NOMO-1 treated with dmso at 0.1 percent for 144 hours (cell line): ENCODE measurements at regions not wholly inside any gene's neighbourhood (a gene's known extent, or its start where the extent isn't known, plus 50 kb on each side); places are given as distances from the start of the nearest gene placed in this dataset.
"Not testable (repeated sequence)": the region's sequence is repeated elsewhere in the genome, so short reads cannot be mapped to it uniquely, and the experiment has no call there.

Experiments used
- DNase-seq: peaks from one replicate; lab custom pipeline; 2025; ENCODE audit not compliant: unreplicated experiment; lab: John Stamatoyannopoulos, UW

DNA sequence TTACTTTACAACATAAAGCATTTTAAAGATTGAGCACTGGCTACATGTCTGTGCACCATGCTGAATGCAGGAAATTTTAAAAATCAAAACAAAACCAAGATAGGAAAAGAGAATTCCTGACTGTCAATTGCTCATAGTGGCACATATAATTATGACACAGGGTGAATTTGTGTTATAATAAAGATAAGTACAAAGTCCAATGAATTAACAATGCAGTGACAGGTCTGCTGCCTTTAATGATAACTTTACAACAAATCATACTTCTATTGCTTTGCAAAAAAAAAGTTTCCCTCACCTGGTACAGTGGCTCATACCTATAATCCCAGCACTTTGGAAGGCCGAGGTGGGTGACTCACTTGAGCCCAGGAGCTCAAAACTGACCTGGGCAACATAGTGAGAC, 93.8 kb upstream of the OSBPL8 start:
- DNase-seq = no peak

DNA sequence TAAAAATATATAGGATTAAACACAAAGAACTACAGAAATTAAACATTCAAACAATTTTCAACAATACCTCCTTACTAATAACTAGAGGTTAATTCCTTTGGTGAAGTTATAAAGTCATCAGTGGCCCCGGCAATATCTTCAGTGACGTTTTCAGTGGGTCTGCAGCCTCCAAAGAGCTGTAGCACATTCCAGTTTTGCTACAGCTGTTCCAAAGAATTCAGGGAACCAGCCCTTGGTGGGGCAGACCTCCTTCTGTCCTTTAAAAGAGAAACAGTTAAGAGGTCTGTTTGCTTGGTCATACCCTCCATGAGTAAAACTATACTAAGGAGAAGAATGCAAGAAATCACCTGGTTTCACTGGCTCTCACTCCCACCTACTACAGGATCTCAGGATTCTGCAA, 99.2 kb upstream of the ZDHHC17 start:
- no peak for DNase-seq

DNA sequence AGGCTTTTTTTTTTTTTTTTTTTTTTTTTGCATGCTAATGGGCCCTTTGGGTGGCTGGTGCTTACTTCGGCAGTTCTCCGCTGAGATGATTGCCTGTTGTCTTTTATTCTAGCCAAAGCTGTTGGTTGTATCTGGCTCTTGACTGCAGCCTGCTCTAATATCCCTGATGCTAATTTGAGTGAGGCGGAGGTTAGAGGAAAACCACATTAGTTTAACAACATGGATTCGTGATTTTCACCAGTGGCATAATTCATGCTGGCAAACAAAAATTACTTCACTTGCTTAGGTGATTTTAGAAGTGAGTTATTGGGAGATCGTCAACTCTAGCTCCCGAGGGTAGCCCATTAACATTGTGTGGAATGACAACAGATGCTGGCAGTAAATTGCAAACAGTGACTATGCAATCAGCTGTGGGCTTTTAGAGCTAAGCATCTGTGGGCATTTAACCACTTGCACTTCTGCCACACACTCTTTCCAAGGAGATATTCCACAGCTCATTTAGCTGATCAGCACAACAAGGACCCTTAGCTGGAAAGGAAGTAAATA, 97.6 kb upstream of the ZDHHC17 start:
- no peak for DNase-seq

DNA sequence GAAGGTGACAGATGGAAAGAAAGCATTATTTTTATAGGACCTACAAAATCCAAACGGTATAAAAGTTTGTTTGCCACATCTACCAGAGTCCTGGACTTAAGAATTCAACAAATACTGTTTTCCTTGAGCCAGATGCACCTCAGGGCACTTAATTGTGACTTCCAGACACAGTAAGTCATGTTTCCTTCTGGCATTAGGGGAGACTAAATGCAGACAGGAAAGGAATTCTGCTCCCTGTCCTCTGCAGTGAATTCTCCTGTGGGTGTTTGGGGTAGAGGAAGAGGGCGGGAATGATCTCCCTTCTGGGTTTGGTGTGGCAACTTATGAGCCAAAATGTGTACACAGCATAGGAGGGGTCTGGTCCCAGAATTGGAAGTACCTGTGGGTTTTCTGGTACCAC, 93.9 kb upstream of the ZDHHC17 start:
- DNase-seq = no peak

DNA sequence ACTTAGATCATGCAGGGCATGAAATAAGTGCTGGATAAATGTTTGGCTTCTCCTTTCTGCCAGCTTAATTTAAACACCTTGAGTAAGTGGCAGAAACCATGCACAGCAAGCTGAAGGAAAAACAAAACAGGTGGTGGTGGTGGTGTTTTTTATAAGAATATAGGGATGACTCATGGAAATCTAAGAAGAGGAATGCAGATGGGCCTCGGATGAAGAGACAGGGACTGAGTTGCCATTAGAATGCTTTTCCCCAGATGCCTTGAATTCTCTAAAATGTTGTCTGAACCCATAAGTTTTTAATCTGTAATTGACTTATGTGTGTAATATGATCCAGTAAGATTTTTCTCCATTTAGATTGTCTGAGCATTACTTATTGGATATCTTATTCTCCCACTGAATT, 93.1 kb upstream of the ZDHHC17 start:
- DNase-seq = no peak

DNA sequence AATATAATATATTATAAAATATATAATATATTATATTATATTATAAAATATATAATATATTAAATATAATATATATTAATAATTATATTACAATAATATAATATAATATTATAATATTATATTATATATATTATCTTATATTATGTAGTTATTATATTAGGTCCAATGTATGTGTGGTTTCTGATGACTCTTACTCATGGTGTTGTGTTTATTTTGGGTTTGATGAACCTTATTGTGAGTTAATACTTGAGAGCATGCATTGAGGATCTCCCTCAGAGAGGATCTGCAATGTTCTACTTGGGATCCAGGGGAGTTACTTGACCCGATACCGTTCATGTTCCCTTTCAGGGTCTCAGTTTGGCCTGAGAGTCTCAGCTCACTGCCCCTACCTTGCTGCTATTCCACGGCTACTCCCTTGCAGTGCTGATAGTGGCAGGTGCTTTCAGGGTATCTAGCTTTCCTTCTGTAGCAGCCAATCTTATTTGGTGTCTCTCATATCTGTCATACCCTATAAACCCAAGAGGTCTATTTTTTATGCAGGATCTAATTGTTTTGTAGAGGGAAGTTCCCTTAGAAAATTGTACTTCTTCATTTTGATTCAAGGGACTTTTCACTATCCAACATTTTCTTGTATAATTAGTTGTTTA, 89.1 kb upstream of the ZDHHC17 start:
- no peak for DNase-seq

DNA sequence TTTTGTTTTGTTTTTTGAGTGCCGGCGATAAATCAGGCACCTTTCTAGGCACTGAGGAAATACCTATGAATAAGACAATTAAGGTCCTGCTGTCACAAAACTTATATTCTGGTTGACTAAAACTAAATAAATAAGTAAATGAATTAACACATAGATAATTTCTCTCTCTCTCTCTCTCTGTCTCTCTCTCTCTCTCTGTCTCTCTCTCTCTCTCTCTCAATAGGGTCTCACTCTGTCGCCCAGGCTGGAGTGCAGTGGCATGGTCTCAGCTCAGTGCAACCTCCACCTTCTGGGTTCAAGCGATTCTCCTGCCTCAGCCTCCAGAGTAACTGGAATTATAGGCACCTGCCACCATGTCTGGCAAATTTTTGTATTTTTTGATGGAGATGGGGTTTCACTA, 87.7 kb upstream of the ZDHHC17 start:
- DNase-seq = not testable (repeated sequence)

DNA sequence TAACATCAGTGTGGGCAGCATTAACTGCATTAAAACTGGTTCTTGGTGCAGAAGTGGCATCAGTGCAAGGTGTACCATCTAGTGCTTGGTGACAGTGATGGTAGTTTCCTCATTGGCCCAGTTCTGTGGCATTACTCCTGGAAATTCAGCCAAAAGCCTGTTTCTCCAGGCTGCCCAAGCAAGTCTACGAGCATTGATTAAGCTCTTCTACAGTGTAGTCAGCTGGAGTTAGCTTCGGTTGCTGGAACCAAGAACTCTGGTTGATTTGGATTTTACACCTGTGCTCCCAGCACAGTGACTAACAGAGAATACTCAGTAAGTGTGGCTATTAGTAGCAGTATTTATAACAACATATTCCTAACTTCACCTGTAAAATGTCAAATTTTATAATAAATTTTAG, 84.9 kb upstream of the ZDHHC17 start:
- no peak for DNase-seq

DNA sequence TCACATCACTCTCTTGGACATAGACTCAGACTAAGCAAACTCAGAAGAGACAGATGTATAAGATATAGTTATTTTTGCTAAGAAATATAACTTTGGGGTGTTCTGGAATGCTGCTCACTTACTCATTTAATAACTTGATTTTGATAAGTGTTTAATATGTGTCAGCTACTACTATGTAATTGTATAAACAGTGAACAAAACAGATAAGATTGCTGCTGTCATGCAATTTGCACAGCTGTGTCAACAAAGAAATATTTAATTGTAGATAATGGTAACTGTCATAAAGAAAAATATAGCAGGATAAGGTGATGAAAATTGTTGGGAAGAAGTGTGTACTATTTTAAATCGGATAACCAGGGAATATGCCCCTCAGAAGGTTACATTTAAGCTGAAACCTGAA, 84.1 kb upstream of the ZDHHC17 start:
- DNase-seq = no peak

DNA sequence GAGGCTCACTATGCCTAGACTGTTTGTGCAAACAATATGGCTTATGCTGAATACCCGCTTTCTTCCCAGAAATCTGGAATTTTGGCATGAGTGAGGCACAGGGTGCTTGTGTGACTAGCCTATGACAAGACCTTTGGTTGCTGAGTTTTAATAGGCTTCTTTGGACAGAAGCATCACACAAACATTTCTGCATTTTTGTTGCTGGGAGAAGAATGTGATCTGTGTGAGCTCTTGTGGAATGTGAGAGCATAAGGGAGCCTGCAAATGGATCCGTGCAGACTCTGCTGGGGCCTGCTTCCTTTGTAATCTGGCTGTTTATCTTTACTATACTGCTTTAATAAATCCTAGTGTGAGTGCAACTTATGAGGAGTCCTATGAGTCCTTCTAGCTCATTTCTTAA, 83.0 kb upstream of the ZDHHC17 start:
- no peak for DNase-seq

DNA sequence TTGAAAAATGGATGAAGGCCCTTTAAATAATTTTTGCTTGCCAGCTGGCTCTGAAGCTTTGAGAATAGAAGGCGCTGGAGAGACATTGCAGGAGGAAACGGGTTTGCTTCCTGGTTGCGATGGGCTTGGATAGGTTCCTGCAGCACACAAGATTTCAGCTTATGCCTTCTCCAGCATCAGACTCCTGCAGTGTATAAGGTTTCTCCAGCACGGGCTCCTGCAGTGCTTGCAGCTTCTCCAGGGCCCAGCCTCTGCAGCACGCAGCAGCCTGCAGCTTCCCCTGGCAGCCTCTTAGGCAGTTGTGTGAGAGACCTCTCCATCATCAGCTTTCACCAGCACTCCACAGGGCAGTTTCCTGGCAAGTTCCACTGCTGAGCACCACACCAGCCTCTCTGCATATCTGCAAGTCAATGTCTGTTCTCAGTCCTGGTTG, 78.7 kb upstream of the ZDHHC17 start:
- no peak for DNase-seq

DNA sequence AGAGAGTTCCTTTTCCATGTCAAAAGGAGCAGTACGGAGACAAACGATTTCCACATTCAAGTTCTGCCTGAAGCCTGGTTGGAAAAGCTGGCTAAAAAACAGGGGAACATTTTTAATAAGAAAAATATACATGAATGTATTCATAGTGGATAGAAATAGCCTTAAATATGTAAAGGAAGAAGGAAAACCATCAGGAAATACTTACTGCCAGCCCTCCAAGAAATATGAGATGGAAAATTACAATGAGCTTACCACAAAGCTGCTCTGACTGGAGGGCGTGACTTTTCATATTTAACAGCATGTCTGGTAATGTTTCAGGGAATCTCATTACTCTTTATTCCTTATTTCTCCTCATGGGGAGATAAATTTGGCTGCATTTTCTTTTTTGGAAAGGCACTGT, 75.9 kb upstream of the ZDHHC17 start:
- DNase-seq = no peak

DNA sequence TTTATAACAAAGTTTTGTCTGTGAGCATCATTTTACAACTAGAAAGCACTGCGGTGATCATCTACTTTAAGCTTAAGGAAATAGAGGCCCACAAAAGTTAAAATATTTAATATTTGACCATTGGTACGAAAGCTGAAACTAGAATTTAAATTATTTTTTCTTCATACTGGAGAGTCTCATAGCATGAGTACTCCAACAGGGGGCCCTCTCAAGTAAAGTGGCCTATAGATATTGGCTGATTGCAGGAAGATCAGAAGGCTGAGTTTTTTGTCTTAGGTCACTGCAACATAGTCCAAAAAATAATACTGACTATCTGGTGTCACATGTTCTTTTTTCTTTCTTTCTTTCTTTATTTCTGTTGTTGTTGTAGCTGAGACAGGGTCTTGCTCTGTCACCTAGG, 75.3 kb upstream of the ZDHHC17 start:
- no peak for DNase-seq

DNA sequence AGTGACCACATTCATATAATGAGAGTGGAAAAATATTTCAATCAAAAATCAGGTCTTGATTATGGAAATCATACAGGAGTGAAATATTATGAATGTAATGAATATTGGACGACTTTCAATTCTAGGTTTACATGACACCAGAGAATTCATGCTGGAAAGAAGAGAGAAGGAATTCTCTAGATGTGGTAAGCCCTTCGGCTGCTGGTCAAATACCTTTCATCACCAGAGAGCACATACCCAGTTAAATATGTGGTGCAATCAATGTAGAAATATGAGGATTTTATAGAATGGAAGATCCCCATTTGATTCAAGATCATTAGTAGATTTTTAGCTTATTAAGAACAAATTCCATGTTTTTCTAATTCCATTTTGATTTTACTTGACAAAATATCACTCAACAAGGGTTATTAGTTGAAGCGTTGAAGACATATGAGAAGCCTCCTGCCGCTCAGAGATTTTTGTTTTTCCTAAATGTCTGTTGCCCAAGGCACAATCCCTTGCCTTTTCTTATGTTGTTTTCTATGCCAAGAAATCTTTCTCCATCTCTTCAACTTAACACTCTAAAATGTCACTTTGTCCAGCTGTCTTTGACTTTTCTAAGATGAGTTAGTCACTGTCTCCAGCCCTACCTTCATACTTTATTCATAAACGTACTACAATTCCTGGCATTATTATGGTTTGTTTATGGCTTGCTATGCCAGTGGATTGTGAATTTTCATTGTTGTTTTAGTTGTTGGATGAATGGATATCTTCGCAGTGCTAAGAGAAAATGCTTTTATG, 72.8 kb upstream of the ZDHHC17 start:
- no peak for DNase-seq

DNA sequence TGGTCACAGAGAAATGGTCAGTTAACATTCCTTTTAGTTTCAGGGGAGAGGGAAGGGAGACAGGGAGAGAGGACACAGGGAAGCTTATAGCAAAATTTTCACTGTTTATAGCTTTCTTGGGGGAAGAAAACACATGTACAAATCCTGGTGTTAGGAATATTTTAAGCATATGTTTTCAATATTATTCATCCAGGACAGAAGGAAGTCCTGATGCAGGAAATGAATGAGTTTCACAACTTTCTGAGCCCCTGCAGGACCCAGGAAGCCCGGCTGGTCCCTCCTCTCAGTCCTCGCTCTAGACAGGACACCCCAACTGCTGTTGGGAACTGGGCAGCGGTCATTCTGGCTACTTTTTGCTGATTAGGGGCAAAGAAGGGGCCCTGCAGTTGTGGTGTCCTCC, 71.1 kb upstream of the ZDHHC17 start:
- no peak for DNase-seq

DNA sequence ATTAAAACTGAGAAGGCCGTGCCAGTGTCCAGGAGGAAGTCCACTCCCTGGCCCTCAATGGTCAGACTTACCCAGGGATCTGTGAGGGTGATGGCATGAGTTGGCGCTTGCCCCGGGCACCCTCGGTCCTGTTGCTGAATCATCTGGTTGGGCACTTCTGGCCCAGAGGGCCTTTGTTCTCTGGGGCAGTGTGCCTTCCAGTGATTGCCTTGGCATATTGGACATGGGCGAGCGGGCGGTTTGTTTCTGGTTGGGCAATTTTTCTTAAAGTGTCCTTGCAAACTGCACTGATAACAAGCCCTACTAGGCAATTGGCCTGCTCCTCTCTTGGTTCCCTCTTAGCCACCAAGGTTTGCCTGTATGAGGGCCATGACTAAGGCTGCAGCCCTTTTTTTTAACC, 69.5 kb upstream of the ZDHHC17 start:
- no peak for DNase-seq

DNA sequence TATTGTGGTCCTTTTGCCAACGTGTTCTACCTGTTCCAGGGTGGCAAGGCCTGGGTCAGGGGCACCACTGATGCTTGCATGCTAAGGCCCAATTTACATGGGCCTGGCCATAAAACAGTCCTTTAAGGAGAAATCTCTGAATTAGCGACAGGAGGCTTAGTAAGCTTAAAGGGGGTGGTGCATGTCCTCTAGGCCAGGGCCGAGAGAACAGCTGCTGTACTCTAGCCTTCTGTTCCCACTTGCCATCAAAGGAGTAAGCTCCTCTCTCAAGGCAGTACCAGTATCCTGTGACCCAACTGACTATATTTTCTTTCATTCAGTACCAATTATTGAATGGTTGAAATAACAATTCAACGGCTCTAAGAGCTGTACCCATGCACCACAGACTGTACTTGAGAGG, 67.7 kb upstream of the ZDHHC17 start:
- DNase-seq = no peak

DNA sequence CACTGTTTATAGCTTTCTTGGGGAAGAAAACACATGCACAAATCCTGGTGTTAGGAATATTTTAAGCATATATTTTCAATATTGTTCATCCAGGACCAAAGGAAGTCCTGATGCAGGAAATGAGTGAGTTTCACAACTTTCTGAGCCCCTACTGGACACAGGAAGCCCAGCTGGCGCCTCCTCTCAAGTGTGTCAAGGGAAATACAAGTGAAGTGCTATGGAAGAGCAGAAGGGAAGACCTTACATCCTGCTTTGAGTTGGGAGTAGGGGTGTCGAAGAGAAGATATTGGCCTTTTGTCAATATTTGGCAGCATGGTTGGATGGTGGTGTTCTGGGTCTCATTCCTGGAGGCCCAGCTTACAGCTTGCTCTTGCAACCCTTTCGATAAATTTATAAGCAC, 66.1 kb upstream of the ZDHHC17 start:
- no peak for DNase-seq

DNA sequence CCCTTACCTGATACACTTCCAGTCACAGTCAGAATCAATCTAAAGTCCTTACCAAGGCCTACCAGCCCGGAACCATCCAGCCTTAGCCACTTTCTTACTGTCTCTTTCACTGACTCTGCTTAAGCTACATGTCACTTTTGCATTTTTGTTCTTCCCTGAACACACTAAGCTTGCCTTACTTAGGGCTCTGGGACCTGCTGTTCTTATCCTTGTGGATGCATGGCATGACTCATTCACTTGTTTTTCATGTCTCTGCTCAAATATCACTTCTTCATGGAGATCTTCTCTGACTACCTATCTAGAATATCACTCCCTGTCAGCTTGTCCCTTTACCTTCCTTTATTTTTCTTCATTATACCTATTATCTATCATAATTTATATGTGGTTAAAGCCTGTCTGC, 65.6 kb upstream of the ZDHHC17 start:
- no peak for DNase-seq

DNA sequence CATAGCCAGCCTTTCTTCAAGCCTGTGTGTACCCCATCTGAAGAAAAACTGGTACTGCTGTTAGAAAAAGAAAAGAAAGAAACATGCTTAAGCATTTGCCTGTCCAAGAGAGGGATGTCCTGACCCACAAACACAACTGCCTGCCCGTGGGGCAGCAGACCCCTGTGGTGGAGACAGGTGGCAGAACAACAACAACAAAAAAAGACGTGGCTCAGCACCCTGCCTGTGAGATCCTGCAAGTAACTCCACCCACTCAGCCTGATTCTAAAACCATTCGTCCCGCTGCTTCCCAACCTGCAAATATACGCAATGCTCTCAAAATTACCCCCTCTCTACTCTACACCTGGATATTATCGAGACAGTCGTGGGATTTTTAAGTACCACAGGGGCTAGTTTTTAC, 64.9 kb upstream of the ZDHHC17 start:
- no peak for DNase-seq

DNA sequence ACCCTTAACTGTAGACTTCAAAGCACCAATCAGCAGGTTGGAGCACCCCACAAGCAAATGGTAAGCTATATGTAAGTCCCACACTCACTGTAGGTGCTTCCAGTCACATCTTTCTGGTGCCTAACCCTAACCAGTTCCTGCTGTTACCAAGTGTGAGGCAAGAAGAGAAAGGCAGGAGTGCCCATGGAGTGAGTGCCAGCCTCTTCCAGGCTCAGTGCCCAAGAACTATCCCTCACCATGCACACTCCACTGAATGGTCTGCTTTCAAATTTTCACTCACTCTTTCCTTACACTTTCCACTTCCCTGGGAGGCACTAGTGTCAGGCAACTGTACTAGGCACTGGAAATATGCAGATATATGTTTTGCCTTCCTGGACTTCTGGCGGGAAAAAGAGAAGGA, 62.2 kb upstream of the ZDHHC17 start:
- DNase-seq = no peak

DNA sequence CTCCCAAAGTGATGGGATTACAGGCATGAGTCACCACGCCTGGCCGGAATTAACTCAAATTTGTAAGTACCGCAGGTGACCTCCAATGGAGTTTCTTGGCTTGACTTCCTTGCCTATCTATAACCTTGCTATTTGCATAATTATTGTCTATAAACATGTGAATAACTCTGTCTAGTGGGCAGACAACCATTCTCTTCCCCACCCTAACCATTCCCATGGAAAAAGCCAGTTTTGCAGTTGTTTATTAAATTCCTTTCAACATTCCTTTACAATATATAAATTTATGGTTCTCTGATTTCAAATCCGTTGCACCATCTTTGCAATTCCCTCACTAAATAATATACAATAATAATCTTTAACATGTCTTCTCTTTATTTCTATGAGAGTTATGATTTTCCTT, 61.0 kb upstream of the ZDHHC17 start:
- no peak for DNase-seq

DNA sequence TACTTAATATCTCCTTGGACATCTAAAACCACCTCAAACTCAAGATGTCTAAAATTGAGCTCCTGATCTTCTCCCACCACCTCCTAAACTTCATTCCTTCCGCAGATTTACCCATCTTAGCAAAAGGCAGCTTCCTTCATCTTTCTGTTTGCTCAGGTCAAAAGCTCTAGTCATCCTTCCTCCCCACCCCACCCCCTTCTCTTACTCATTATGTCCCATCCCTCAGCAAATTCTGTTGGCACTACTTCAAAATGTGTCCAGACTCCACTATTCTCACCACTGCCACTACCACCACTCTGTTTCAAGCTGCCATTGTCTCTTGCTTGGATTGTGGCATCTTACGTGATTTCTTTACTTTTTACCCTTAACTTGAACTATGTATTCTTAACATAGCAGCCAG, 59.2 kb upstream of the ZDHHC17 start:
- DNase-seq = no peak
